Mesendoderm (in vitro differentiated cells): ENCODE measurements at regions not wholly inside any gene's neighbourhood (a gene's known extent, or its start where the extent isn't known, plus 50 kb on each side); places are given as distances from the start of the nearest gene placed in this dataset.

ENCODE experiments used
- DNase-seq: peaks from one replicate; pipeline ENCODE4 v3.0.0; 2013
- H2AK5ac ChIP-seq: 2 replicates; pipeline ENCODE4 v1.6.1; 2013; ENCODE audit warnings: low read length, inconsistent platforms
- H2BK120ac ChIP-seq: 2 replicates; pipeline ENCODE4 v1.6.1; 2013; ENCODE audit warnings: low read depth, mild to moderate bottlenecking, low read length, moderate library complexity, mixed read lengths
- H2BK15ac ChIP-seq: replicated peaks from 2 replicates; pipeline ENCODE4 v1.6.1; 2013; ENCODE audit warnings: low read depth, mild to moderate bottlenecking, moderate library complexity
- H2BK5ac ChIP-seq: 2 replicates; pipeline ENCODE4 v1.6.1; 2013; ENCODE audit warnings: low read length, inconsistent platforms
- H3K18ac ChIP-seq: 2 replicates; pipeline ENCODE4 v1.6.1; 2013; ENCODE audit warnings: mild to moderate bottlenecking, low read length, mixed read lengths
- H3K23ac ChIP-seq: one replicate; pipeline ENCODE4 v1.6.1; 2013; ENCODE audit warnings: low read length
- H3K27ac ChIP-seq: 2 replicates; pipeline ENCODE4 v1.5.1; 2013; ENCODE audit warnings: low read depth, mild to moderate bottlenecking, inconsistent platforms, low read length, moderate library complexity
- H3K27me3 ChIP-seq: 2 replicates; pipeline ENCODE4 v1.6.1; 2013; ENCODE audit warnings: low read length, control low read depth, mild to moderate bottlenecking, inconsistent platforms; ENCODE audit not compliant: insufficient read depth, poor library complexity
- H3K36me3 ChIP-seq: 2 replicates; pipeline ENCODE4 v1.6.1; 2013; ENCODE audit warnings: low read length, inconsistent platforms; ENCODE audit not compliant: control insufficient read depth, insufficient read depth
- H3K4ac ChIP-seq: one replicate; pipeline ENCODE4 v1.6.1; 2013; ENCODE audit warnings: low read depth, mild to moderate bottlenecking, low read length, moderate library complexity
- H3K4me1 ChIP-seq: 2 replicates; pipeline ENCODE4 v1.6.1; 2013; ENCODE audit warnings: low read depth, low read length, inconsistent platforms; ENCODE audit not compliant: control insufficient read depth
- H3K4me2 ChIP-seq: 2 replicates; pipeline ENCODE4 v1.6.1; 2013; ENCODE audit warnings: low read length
- H3K4me3 ChIP-seq: 2 replicates; pipeline ENCODE4 v1.5.1; 2013; ENCODE audit warnings: mild to moderate bottlenecking, low read length
- H3K56ac ChIP-seq: one replicate; pipeline ENCODE4 v1.6.1; 2013; ENCODE audit warnings: low read length
- H3K79me1 ChIP-seq: 2 replicates; pipeline ENCODE4 v1.6.1; 2013; ENCODE audit warnings: low read length, inconsistent platforms
- H3K79me2 ChIP-seq: 2 replicates; pipeline ENCODE4 v1.6.1; 2013; ENCODE audit warnings: mild to moderate bottlenecking, low read length; ENCODE audit not compliant: control insufficient read depth, insufficient read depth
- H3K9ac ChIP-seq: 2 replicates; pipeline ENCODE4 v1.6.1; 2013; ENCODE audit warnings: low read length, inconsistent platforms
- H4K5ac ChIP-seq: one replicate; pipeline ENCODE4 v1.6.1; 2013; ENCODE audit warnings: low read length
- H4K8ac ChIP-seq: one replicate; pipeline ENCODE4 v1.6.1; 2013; ENCODE audit warnings: low read depth, mild to moderate bottlenecking, control low read depth, low read length, moderate library complexity
- WGBS: extraction: QIAGEN DNeasy Blood & Tissue Kit; methylation state at CpG from one replicate; pipeline ENCODE4 v1.1.7; 2013; ENCODE audit warnings: low lambda C conversion rate, missing lambda C conversion rate; ENCODE audit not compliant: insufficient coverage; ENCODE audit errors: extremely low coverage; 5-methylcytosine and 5-hydroxymethylcytosine counted together

- no CpG with 5 or more reads among the region's 5 CpGs for WGBS
- no peak overlapping the region for H2AK5ac ChIP-seq
- H3K4me3 ChIP-seq = no peak overlapping the region
- H4K8ac ChIP-seq = no peak overlapping the region
- no peak overlapping the region for H2BK15ac ChIP-seq
- H3K79me1 ChIP-seq = no peaks in the 10 kb centered on the region
- H3K4me2 ChIP-seq = no peak overlapping the region
- H3K4ac ChIP-seq = no peak overlapping the region
- no peak overlapping the region for H3K27ac ChIP-seq
- no peaks in the 10 kb centered on the region for H3K79me2 ChIP-seq
- no peak overlapping the region for H2BK120ac ChIP-seq
- no peak overlapping the region for H4K5ac ChIP-seq
- H3K18ac ChIP-seq = no peak overlapping the region
- peaks cover 5% of the 10 kb centered on the region for H3K27me3 ChIP-seq
- no peak overlapping the region for H3K9ac ChIP-seq
- no peak overlapping the region for H3K23ac ChIP-seq
- no peak for DNase-seq
- H3K4me1 ChIP-seq = no peaks in the 10 kb centered on the region
- no peak overlapping the region for H2BK5ac ChIP-seq
- no peaks in the 10 kb centered on the region for H3K36me3 ChIP-seq
- no peak overlapping the region for H3K56ac ChIP-seq
Observed at GRCh38 chr11:19352072-19352770, 111.5 kb upstream of the E2F8 start.

DNA sequence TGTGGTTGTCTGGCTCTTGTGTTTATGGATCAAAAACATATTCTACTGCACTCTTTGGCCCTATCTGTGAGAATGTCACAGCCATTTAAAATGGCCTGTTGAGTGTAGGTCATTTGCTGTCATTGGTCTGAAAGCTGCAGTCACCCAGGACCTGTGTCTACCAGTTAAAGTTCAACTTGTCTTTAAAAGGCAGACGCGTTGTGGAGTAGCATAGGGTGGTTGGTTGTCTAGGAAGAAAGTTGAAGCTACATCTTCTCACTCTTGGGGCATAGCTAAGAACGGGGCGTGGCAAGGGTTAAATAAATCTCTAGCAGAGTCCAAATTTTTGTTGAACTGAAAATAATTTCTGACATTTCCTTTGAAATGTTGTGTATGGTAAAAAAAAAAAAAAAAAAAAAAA lies 110.7 kb upstream of the E2F8 start:
- Histone ChIP-seq H3K56ac (no peak overlapping the region), H3K4me1 (no peaks in the 10 kb centered on the region), H2AK5ac (no peak overlapping the region), H3K4ac (no peak overlapping the region), H3K18ac (no peak overlapping the region), H3K4me2 (no peak overlapping the region), H3K23ac (no peak overlapping the region), H3K27me3 (peaks cover 10% of the 10 kb centered on the region), H2BK15ac (no peak overlapping the region), H3K4me3 (no peak overlapping the region), H4K8ac (no peak overlapping the region), H2BK120ac (no peak overlapping the region), H3K79me2 (no peaks in the 10 kb centered on the region), H3K79me1 (no peaks in the 10 kb centered on the region), H3K27ac (no peak overlapping the region), H2BK5ac (no peak overlapping the region), H3K9ac (no peak overlapping the region), H3K36me3 (no peaks in the 10 kb centered on the region), H4K5ac (no peak overlapping the region)
- WGBS = no CpG with 5 or more reads among the region's 4 CpGs
- DNase-seq = no peak

- no CpG with 5 or more reads among the region's 11 CpGs for WGBS
- Histone ChIP-seq H3K79me1 (no peaks in the 10 kb centered on the region), H3K56ac (no peak overlapping the region), H3K23ac (no peak overlapping the region), H3K27me3 (peaks cover 17% of the 10 kb centered on the region), H3K4me1 (peaks cover 3% of the 10 kb centered on the region), H3K4ac (no peak overlapping the region), H3K79me2 (no peaks in the 10 kb centered on the region), H3K36me3 (no peaks in the 10 kb centered on the region), H3K4me3 (no peak overlapping the region), H2AK5ac (no peak overlapping the region), H3K18ac (no peak overlapping the region), H4K8ac (no peak overlapping the region), H4K5ac (no peak overlapping the region), H2BK120ac (no peak overlapping the region), H2BK15ac (no peak overlapping the region), H3K9ac (no peak overlapping the region), H3K4me2 (no peak overlapping the region), H3K27ac (no peak overlapping the region), H2BK5ac (no peak overlapping the region)
- DNase-seq = no peak
Observed at GRCh38 chr11:19350160-19350559, 109.4 kb upstream of the E2F8 start.

DNA sequence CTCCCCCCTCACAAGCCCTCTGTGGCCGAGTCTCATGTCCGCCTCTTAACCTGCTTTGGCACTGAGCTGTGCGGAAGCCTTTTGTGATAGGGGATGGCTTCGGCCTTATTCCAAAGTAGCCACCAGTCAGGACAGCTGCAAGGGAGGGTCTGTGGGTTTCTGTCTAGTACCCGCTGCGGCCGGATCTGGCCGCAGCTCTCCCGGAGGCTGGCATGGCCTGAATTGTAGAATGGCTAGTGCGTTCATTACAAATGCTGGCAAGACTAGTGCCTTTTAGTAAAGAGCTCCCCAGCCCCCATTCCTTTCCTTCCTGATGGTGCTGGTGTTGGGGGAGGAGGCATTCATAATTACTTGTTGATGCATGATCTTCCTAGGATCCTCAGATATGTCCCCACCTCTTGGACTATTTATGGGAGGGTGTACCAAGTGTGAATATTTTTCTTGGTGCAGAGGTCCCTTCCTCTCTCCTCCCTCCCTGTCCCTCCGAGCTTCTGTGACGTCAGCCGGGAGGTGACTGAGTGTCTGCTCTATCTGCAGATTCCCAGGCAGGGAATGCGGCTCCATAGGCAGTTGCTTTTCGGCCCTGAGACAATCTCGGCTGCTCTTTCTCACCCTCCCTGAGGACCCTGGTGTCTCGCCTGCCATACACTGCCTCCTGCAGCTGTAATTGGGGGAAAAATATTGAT lies 108.7 kb upstream of the E2F8 start:
- Histone ChIP-seq H4K8ac (no peak overlapping the region), H2AK5ac (no peak overlapping the region), H3K56ac (peak overlapping the region; percentile 34), H4K5ac (no peak overlapping the region), H3K9ac (no peak overlapping the region), H3K4me3 (no peak overlapping the region), H2BK5ac (no peak overlapping the region), H3K79me1 (no peaks in the 10 kb centered on the region), H3K27ac (no peak overlapping the region), H3K4ac (no peak overlapping the region), H3K4me2 (no peak overlapping the region), H3K18ac (no peak overlapping the region), H3K36me3 (no peaks in the 10 kb centered on the region), H3K23ac (no peak overlapping the region), H2BK120ac (no peak overlapping the region), H3K4me1 (peaks cover 3% of the 10 kb centered on the region), H3K27me3 (peaks cover 23% of the 10 kb centered on the region), H3K79me2 (no peaks in the 10 kb centered on the region), H2BK15ac (no peak overlapping the region)
- DNase-seq = no peak
- no CpG with 5 or more reads among the region's 17 CpGs for WGBS

DNA sequence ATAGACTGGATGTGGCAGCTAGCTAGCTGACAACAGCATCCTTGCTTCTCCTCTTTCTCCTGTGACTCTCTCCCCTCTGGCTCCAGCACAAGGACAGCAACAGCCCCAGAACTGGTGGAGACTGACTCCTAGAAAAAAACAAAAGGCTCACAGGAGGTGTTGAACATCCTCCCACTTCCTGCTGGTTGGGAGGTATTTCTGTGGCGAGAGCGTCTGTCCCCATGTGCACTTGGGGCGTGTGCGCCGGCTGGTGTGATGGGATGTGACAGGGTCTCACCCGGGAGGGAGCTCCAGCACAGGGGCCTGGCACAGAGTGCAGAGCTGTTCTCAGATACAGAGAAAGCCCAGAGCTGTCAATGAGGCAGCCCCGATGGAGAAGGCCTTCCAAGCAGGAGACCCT lies 107.2 kb upstream of the E2F8 start:
- H3K4ac ChIP-seq = no peak overlapping the region
- H3K27me3 ChIP-seq = peaks cover 29% of the 10 kb centered on the region
- H2BK120ac ChIP-seq = no peak overlapping the region
- no peak overlapping the region for H3K9ac ChIP-seq
- no peak overlapping the region for H3K23ac ChIP-seq
- no peak overlapping the region for H2BK5ac ChIP-seq
- peak; percentile 29 for DNase-seq
- H3K4me3 ChIP-seq = no peak overlapping the region
- H2AK5ac ChIP-seq = no peak overlapping the region
- no peak overlapping the region for H4K8ac ChIP-seq
- H3K18ac ChIP-seq = no peak overlapping the region
- H3K4me1 ChIP-seq = peaks cover 3% of the 10 kb centered on the region
- no peaks in the 10 kb centered on the region for H3K36me3 ChIP-seq
- H3K56ac ChIP-seq = no peak overlapping the region
- no peak overlapping the region for H3K4me2 ChIP-seq
- H3K27ac ChIP-seq = no peak overlapping the region
- WGBS = no CpG with 5 or more reads among the region's 7 CpGs
- H4K5ac ChIP-seq = no peak overlapping the region
- no peak overlapping the region for H2BK15ac ChIP-seq
- H3K79me2 ChIP-seq = no peaks in the 10 kb centered on the region
- H3K79me1 ChIP-seq = no peaks in the 10 kb centered on the region
